Activated naive CD8-positive, alpha-beta T cell treated with anti-CD3 and anti-CD28 coated beads, Interleukin-2, amount 50 U/mL, for 24 hours (primary cell): ENCODE measurements at regions not wholly inside any gene's neighbourhood (a gene's known extent, or its start where the extent isn't known, plus 50 kb on each side); places are given as distances from the start of the nearest gene placed in this dataset.

Experiments
- ATAC-seq: fragments of 150-1000 bp; cut with Tn5 transposase; one replicate; pipeline ENCODE4 v1.10.0; 2021
- DNase-seq: peaks from one replicate; pipeline ENCODE4 v3.0.0; 2021
- H3K27ac Mint-ChIP-seq: one replicate; pipeline ENCODE4 v1.8.0; 2021; ENCODE audit warnings: mild to moderate bottlenecking, mixed read lengths
- H3K27me3 Mint-ChIP-seq: one replicate; pipeline ENCODE4 v1.8.0; 2021; ENCODE audit warnings: mixed read lengths
- H3K36me3 Mint-ChIP-seq: one replicate; pipeline ENCODE4 v1.8.0; 2021; ENCODE audit warnings: low read depth, mixed read lengths
- H3K4me1 Mint-ChIP-seq: one replicate; pipeline ENCODE4 v1.8.0; 2021; ENCODE audit warnings: mixed read lengths
- H3K4me3 Mint-ChIP-seq: one replicate; pipeline ENCODE4 v1.8.0; 2021; ENCODE audit warnings: mild to moderate bottlenecking, moderate library complexity, mixed read lengths
- H3K9me3 Mint-ChIP-seq: one replicate; pipeline ENCODE4 v1.8.0; 2021; ENCODE audit warnings: mixed read lengths

GRCh38 chr3:25049304-25049703 is 378.8 kb upstream of the RARB start:
- ATAC-seq (no peak), DNase-seq (no peak)
- Mint-ChIP-seq H3K9me3 (peaks cover 3% of the 10 kb centered on the region), H3K27ac (no peak overlapping the region), H3K4me1 (no peaks in the 10 kb centered on the region), H3K4me3 (no peak overlapping the region), H3K36me3 (no peaks in the 10 kb centered on the region), H3K27me3 (no peaks in the 10 kb centered on the region)

DNA sequence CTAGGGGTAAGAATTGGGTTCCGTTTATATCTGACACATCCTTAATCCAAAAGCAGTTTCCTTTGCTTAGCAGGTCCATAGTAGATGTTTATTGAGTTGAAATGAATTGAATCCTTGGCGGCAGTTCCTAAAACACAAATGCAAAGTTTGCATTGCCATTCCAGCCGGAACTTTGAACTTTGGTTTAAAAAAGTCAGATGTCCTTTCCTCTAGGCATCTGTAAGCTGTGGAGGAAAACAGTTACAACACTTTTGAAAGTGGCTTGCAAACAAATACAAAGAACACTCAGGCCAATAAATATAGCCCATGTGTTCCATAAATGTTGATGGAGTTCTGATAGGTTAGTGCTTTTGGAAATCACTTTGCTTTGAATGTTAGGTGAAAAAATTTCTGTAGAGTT is 374.7 kb upstream of the RARB start:
- Mint-ChIP-seq H3K4me1 (no peaks in the 10 kb centered on the region), H3K27ac (no peak overlapping the region)

DNA sequence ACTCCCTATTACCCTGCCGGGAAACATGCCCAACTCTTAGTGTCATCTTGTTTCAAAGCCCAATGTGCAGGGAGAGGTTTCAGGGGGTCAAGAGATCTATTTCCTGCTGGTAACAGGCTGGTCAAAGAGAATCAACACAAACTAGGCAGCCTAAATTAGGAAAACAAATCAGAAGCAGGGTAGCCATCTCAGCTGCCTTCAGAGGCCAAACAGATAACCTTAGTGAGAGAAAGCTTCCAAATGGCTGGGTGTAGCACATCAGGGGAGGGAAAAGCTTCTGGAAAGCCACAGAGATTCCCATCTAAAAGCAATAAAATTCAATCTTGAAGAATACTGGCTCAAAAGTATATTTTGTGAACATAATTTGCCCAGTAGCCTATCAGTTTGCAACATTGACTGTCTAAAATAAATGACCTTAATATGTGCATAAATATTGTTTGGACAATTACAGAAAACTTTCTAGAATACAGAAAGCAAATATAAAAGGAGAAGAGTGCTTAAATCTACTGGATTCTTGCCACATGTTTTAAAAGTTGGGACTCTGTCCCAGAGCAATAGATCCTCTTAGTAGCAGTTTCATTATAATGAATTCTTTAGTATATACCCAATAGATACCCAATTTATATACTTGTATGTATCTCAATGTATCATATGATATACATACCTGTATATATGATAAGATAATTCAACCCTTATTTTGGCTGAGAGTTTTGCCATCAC is 371.9 kb upstream of the RARB start:
- H3K9me3 Mint-ChIP-seq: no peaks in the 10 kb centered on the region
- no peaks in the 10 kb centered on the region for H3K4me1 Mint-ChIP-seq
- H3K36me3 Mint-ChIP-seq: no peaks in the 10 kb centered on the region

More for the DNA sequence above, 374.7 kb upstream of the RARB start:
- no peak for DNase-seq
- Mint-ChIP-seq H3K27me3 (no peaks in the 10 kb centered on the region), H3K9me3 (peaks cover 3% of the 10 kb centered on the region), H3K4me3 (no peak overlapping the region), H3K36me3 (no peaks in the 10 kb centered on the region)
- no peak for ATAC-seq

GRCh38 chr3:25056803-25057351 is 371.2 kb upstream of the RARB start:
- H3K27ac Mint-ChIP-seq: no peak overlapping the region
- H3K27me3 Mint-ChIP-seq: no peaks in the 10 kb centered on the region
- DNase-seq: no peak
- H3K36me3 Mint-ChIP-seq: no peaks in the 10 kb centered on the region
- no peaks in the 10 kb centered on the region for H3K9me3 Mint-ChIP-seq
- no peak for ATAC-seq
- H3K4me3 Mint-ChIP-seq: no peak overlapping the region
- H3K4me1 Mint-ChIP-seq: no peaks in the 10 kb centered on the region

More for the DNA sequence above, 371.9 kb upstream of the RARB start:
- no peak overlapping the region for H3K27ac Mint-ChIP-seq
- no peak overlapping the region for H3K4me3 Mint-ChIP-seq
- H3K27me3 Mint-ChIP-seq: no peaks in the 10 kb centered on the region
- ATAC-seq: no peak
- no peak for DNase-seq

DNA sequence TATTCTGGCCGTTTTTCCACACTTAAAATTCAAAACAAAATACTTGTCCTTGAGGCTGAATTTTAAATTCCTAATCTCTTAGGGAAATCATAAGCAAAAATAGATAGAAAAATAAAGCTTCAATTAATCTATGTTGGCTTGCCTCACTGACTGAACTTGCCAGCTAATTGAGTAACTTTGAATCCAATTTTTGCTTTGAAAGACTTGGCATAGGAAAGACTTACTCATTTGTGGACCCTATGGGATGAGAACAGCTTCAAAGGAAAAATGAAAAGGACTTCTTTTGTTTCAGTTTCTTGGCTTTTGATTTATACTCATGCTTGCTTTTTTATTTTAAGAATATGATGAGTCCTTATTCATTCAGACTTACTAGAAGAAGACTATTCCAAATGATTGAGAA is 370.7 kb upstream of the RARB start:
- Mint-ChIP-seq H3K4me1 (no peaks in the 10 kb centered on the region), H3K4me3 (no peak overlapping the region), H3K36me3 (no peaks in the 10 kb centered on the region), H3K27me3 (no peaks in the 10 kb centered on the region), H3K9me3 (no peaks in the 10 kb centered on the region), H3K27ac (no peak overlapping the region)
- DNase-seq (no peak), ATAC-seq (no peak)

DNA sequence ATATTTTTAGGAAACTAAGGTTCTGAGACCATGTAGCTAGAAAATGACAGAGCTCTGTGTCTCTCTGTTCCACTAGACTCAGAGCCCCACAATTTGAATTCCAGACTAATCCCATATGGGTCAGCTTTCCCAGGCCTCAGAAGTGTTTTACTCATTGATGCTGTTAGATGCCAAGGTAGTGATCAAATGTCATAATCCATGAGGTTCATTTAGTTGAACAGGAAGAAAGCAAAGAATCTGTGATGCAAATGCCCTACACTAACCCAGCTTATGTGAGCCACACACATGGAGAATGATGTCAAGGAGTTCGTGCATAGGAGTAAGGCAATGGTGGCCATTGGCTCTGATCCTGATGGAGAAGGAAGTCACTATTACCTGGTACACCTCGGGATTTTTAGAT is 363.4 kb upstream of the RARB start:
- Mint-ChIP-seq H3K4me1 (no peaks in the 10 kb centered on the region), H3K9me3 (peaks cover 20% of the 10 kb centered on the region), H3K27ac (no peak overlapping the region), H3K27me3 (no peaks in the 10 kb centered on the region), H3K36me3 (no peaks in the 10 kb centered on the region), H3K4me3 (no peak overlapping the region)
- ATAC-seq: no peak
- no peak for DNase-seq

- H3K4me1 Mint-ChIP-seq: no peaks in the 10 kb centered on the region
- H3K9me3 Mint-ChIP-seq: peaks cover 16% of the 10 kb centered on the region
- ATAC-seq: no peak
- H3K27me3 Mint-ChIP-seq: no peaks in the 10 kb centered on the region
- no peaks in the 10 kb centered on the region for H3K36me3 Mint-ChIP-seq
- no peak overlapping the region for H3K27ac Mint-ChIP-seq
- no peak overlapping the region for H3K4me3 Mint-ChIP-seq
- DNase-seq: no peak
Observed at GRCh38 chr3:25069970-25070369, 358.1 kb upstream of the RARB start.

DNA sequence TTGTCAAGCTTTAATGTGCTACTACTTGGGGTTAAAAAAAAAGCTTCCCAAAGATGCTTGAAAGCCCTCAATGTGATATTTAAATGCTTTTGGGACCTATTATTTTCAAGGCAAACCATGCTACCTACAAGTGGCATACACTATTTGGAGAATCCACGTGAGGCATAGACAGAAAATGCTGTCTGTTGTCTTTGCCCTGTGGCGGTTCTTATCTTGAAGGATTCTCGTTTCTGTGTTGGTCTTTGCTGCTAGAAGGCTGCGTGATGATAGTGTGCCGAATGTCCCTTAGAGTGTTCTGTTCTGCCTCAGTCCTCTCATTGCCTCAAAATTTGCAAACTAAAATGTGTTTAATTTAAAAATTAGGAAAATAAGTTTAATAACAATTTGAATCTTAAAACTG is 356.2 kb upstream of the RARB start:
- no peak overlapping the region for H3K27ac Mint-ChIP-seq
- peaks cover 15% of the 10 kb centered on the region for H3K9me3 Mint-ChIP-seq
- H3K27me3 Mint-ChIP-seq: no peaks in the 10 kb centered on the region
- no peaks in the 10 kb centered on the region for H3K4me1 Mint-ChIP-seq
- no peaks in the 10 kb centered on the region for H3K36me3 Mint-ChIP-seq
- H3K4me3 Mint-ChIP-seq: no peak overlapping the region
- no peak for ATAC-seq
- no peak for DNase-seq

- no peak overlapping the region for H3K27ac Mint-ChIP-seq
- H3K36me3 Mint-ChIP-seq: no peaks in the 10 kb centered on the region
- H3K27me3 Mint-ChIP-seq: no peaks in the 10 kb centered on the region
- DNase-seq (no peak), ATAC-seq (no peak)
- H3K4me1 Mint-ChIP-seq: no peaks in the 10 kb centered on the region
- peaks cover 7% of the 10 kb centered on the region for H3K9me3 Mint-ChIP-seq
- no peak overlapping the region for H3K4me3 Mint-ChIP-seq
Observed at GRCh38 chr3:25073423-25073822, 354.6 kb upstream of the RARB start.

- DNase-seq (no peak), ATAC-seq (no peak)
- Mint-ChIP-seq H3K4me1 (no peaks in the 10 kb centered on the region), H3K27me3 (no peaks in the 10 kb centered on the region), H3K27ac (no peak overlapping the region), H3K4me3 (no peak overlapping the region), H3K36me3 (no peaks in the 10 kb centered on the region), H3K9me3 (peaks cover 7% of the 10 kb centered on the region)
Observed at GRCh38 chr3:25074149-25074548, 353.9 kb upstream of the RARB start.

DNA sequence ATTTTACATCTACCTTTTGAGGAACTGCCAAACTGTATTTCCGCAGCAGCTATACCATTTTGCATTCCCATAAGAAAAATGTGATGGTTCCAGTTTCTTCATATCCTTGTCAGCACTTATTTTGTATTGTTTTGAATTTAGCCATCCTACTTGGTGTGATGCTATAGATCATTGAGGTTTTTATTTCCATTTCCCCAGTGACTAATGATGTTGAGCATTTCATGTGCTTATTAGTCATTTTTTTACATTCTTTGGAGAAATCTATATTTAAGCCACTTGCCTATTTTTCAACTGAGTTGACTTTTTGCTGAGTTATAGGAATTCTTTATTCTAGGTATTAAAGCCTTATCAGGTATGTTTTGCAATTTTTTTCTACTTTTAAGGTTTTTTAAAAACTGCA is 347.6 kb upstream of the RARB start:
- no peak overlapping the region for H3K4me3 Mint-ChIP-seq
- no peak for ATAC-seq
- no peaks in the 10 kb centered on the region for H3K27me3 Mint-ChIP-seq
- peaks cover 7% of the 10 kb centered on the region for H3K9me3 Mint-ChIP-seq
- H3K27ac Mint-ChIP-seq: no peak overlapping the region
- DNase-seq: no peak
- no peaks in the 10 kb centered on the region for H3K4me1 Mint-ChIP-seq
- H3K36me3 Mint-ChIP-seq: no peaks in the 10 kb centered on the region

DNA sequence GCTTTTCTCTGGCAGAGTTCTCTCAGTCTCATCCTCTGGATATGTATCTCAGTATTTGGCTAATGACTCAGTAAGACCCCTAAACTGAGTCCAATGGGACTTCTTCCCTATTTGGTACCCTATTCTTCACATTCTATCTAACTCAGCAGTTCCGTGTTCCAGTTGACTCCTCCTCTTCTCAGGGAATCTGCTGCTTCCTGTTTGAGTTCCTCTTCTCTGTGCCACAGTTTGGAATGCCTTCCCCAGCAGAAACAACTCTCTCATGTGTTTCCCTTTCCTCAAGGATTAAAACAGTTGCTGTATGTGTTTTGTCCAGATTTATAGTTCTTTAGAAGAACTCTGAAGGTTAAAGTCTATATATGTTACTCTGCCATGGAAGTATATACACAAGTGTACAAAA is 344.0 kb upstream of the RARB start:
- no peak overlapping the region for H3K27ac Mint-ChIP-seq
- no peak overlapping the region for H3K4me3 Mint-ChIP-seq
- H3K4me1 Mint-ChIP-seq: no peaks in the 10 kb centered on the region
- no peaks in the 10 kb centered on the region for H3K27me3 Mint-ChIP-seq
- DNase-seq: no peak
- H3K9me3 Mint-ChIP-seq: peaks cover 12% of the 10 kb centered on the region
- ATAC-seq: no peak
- no peaks in the 10 kb centered on the region for H3K36me3 Mint-ChIP-seq

GRCh38 chr3:25086721-25087120 is 341.3 kb upstream of the RARB start:
- H3K4me3 Mint-ChIP-seq: no peak overlapping the region
- peaks cover 5% of the 10 kb centered on the region for H3K9me3 Mint-ChIP-seq
- no peak for DNase-seq
- ATAC-seq: no peak
- no peaks in the 10 kb centered on the region for H3K36me3 Mint-ChIP-seq
- H3K27ac Mint-ChIP-seq: no peak overlapping the region
- H3K27me3 Mint-ChIP-seq: no peaks in the 10 kb centered on the region
- no peaks in the 10 kb centered on the region for H3K4me1 Mint-ChIP-seq

GRCh38 chr3:25088284-25088683 is 339.8 kb upstream of the RARB start:
- H3K4me3 Mint-ChIP-seq: no peak overlapping the region
- H3K27me3 Mint-ChIP-seq: no peaks in the 10 kb centered on the region
- H3K9me3 Mint-ChIP-seq: peaks cover 5% of the 10 kb centered on the region
- ATAC-seq: no peak
- H3K36me3 Mint-ChIP-seq: no peaks in the 10 kb centered on the region
- no peak overlapping the region for H3K27ac Mint-ChIP-seq
- H3K4me1 Mint-ChIP-seq: no peaks in the 10 kb centered on the region
- DNase-seq: no peak

GRCh38 chr3:25090698-25091453 is 337.2 kb upstream of the RARB start:
- H3K27ac Mint-ChIP-seq: no peak overlapping the region
- no peaks in the 10 kb centered on the region for H3K27me3 Mint-ChIP-seq
- no peaks in the 10 kb centered on the region for H3K36me3 Mint-ChIP-seq
- DNase-seq (no peak), ATAC-seq (no peak)
- no peak overlapping the region for H3K4me3 Mint-ChIP-seq
- no peaks in the 10 kb centered on the region for H3K4me1 Mint-ChIP-seq
- H3K9me3 Mint-ChIP-seq: peaks cover 4% of the 10 kb centered on the region
